Left cardiac atrium (tissue), 4 donors: ENCODE measurements at regions not wholly inside any gene's neighbourhood (a gene's known extent, or its start where the extent isn't known, plus 50 kb on each side); places are given as distances from the start of the nearest gene placed in this dataset.
"Not testable (repeated sequence)": the region's sequence is repeated elsewhere in the genome, so short reads cannot be mapped to it uniquely, and the experiment has no call there.

Experiments
- ATAC-seq, 2 donors: fragments of 200-7000 bp; cut with Tn5 transposase; one replicate each; pipeline ENCODE4 v1.9.1; 2020; ENCODE audit warnings: mild to moderate bottlenecking in 2 of 2, moderate library complexity in 2 of 2
- DNase-seq: peaks from one replicate; pipeline ENCODE4 v3.0.0-alpha.2; 2020
- intact Hi-C, 2 donors: fragments of 100-400 bp; cut with DNase I; formaldehyde crosslinking; loops; one replicate each; pipeline versions ENCODE4 v1.14.1 to v1.15.1; 2022 to 2023
- donor health status: DM: no; HTN: yes; CAD: no.
- donor health status: DM: no; HTN: yes; CAD: no; lungs with severe emphysema.
- donor health status: DM: yes; HTN: yes; CAD: no.
- donor health status: Dilated cardiomyopathy.

GRCh38 chr6:121723623-121724022 is 288.2 kb downstream of the GJA1 start:
- intact Hi-C loops, result no loop called here
- DNase-seq (no peak), ATAC-seq (no peak)

GRCh38 chr6:121724576-121724975 is 289.1 kb downstream of the GJA1 start:
- no peak for DNase-seq
- no peak for ATAC-seq
- intact Hi-C loops, result no loop called here

GRCh38 chr6:121726596-121726995 is 291.1 kb downstream of the GJA1 start:
- intact Hi-C loops, result no loop called here
- ATAC-seq, result no peak
- no peak for DNase-seq

- ATAC-seq (no peak), DNase-seq (no peak)
- intact Hi-C loops, result no loop called here
These were observed 295.2 kb downstream of the GJA1 start for GRCh38 chr6:121730616-121731015.

GRCh38 chr6:121731381-121731780 is 295.9 kb downstream of the GJA1 start:
- intact Hi-C loops, result no loop called here
- no peak for ATAC-seq
- DNase-seq, result no peak

- intact Hi-C loops, result no loop called here
- DNase-seq (no peak), ATAC-seq (no peak)
These were observed 297.2 kb downstream of the GJA1 start for GRCh38 chr6:121732641-121733040.

GRCh38 chr6:121733234-121733633 is 297.8 kb downstream of the GJA1 start:
- intact Hi-C loops, result no loop called here
- no peak for DNase-seq
- ATAC-seq, result no peak

GRCh38 chr6:121740188-121740587 is 304.7 kb downstream of the GJA1 start:
- intact Hi-C loops, ATAC-seq, DNase-seq: not testable (repeated sequence)

GRCh38 chr6:121743691-121744090 is 308.2 kb downstream of the GJA1 start:
- ATAC-seq (no peak), DNase-seq (no peak)
- intact Hi-C loops, result no loop called here

- ATAC-seq (no peak), DNase-seq (no peak)
- intact Hi-C loops, result no loop called here
These were observed 312.9 kb downstream of the GJA1 start for GRCh38 chr6:121748376-121748775.

- intact Hi-C loops, result no loop called here
- ATAC-seq, result no peak
These were observed 313.4 kb downstream of the GJA1 start for GRCh38 chr6:121748850-121749249.

GRCh38 chr6:121755485-121755884 is 320.0 kb downstream of the GJA1 start:
- intact Hi-C loops, result no loop called here
- ATAC-seq (no peak), DNase-seq (no peak)

More at GRCh38 chr6:121748850-121749249, 313.4 kb downstream of the GJA1 start:
- DNase-seq, result no peak

GRCh38 chr6:121756666-121757065 is 321.2 kb downstream of the GJA1 start:
- intact Hi-C loops, result no loop called here
- DNase-seq, result no peak
- ATAC-seq, result no peak

- intact Hi-C loops, result no loop called here
- no peak for ATAC-seq
- DNase-seq, result no peak
These were observed 323.9 kb downstream of the GJA1 start for GRCh38 chr6:121759370-121759769.

- DNase-seq (no peak), ATAC-seq (no peak)
- intact Hi-C loops, result no loop called here
These were observed 324.7 kb downstream of the GJA1 start for GRCh38 chr6:121760191-121760590.

GRCh38 chr6:121760745-121761144 is 325.3 kb downstream of the GJA1 start:
- DNase-seq (no peak), ATAC-seq (no peak)
- intact Hi-C loops, result no loop called here

- ATAC-seq (no peak), DNase-seq (no peak)
- intact Hi-C loops, result no loop called here
These were observed 329.0 kb downstream of the GJA1 start for GRCh38 chr6:121764493-121764892.

- DNase-seq (no peak), ATAC-seq (no peak)
- intact Hi-C loops, result no loop called here
These were observed 329.6 kb downstream of the GJA1 start for GRCh38 chr6:121765060-121765459.

- intact Hi-C loops, result no loop called here
- ATAC-seq, result no peak
These were observed 331.8 kb downstream of the GJA1 start for GRCh38 chr6:121767211-121767610.

GRCh38 chr6:121770943-121771342 is 335.5 kb downstream of the GJA1 start:
- ATAC-seq (no peak), DNase-seq (no peak)
- intact Hi-C loops, result no loop called here

More at GRCh38 chr6:121767211-121767610, 331.8 kb downstream of the GJA1 start:
- no peak for DNase-seq

- intact Hi-C loops, result no loop called here
- no peak for ATAC-seq
- no peak for DNase-seq
These were observed 336.7 kb downstream of the GJA1 start for GRCh38 chr6:121771937-121772720.
